ENCODE measurements at regions not wholly inside any gene's neighbourhood (a gene's known extent, or its start where the extent isn't known, plus 50 kb on each side); places are given as distances from the start of the nearest gene placed in this dataset.

GRCh38 chr15:98195796-98196195 lies 235.3 kb downstream of the ARRDC4 start:
- Histone ChIP-seq H3K4me3 (ENCODE audit: low read depth, low read length) (no peak overlapping the region), H3K27me3 (replicated peaks; ENCODE audit: control insufficient read depth, insufficient read depth, low read length) (no peaks in the 10 kb centered on the region), H3K9me3 (no peaks in the 10 kb centered on the region), H3K36me3 (ENCODE audit: control insufficient read depth, insufficient read depth, low read length) (no peaks in the 10 kb centered on the region), H3K4me1 (no peaks in the 10 kb centered on the region)
- no peaks in the 10 kb centered on the region for H3K9me3 Mint-ChIP-seq (ENCODE audit: unreplicated experiment)
- H3K27me3 Mint-ChIP-seq (ENCODE audit: insufficient read depth, unreplicated experiment), result peaks cover 14% of the 10 kb centered on the region
- no peak overlapping the region for H3K4me3 Mint-ChIP-seq (ENCODE audit: unreplicated experiment)
- H3K36me3 Mint-ChIP-seq (ENCODE audit: insufficient read depth, unreplicated experiment), result no peaks in the 10 kb centered on the region
- H3K27ac Mint-ChIP-seq (ENCODE audit: unreplicated experiment), result no peak overlapping the region
- no peak for DNase-seq
- no peak for TF ChIP-seq CTCF (IDR thresholded peaks at IDR 0.05; ENCODE audit: insufficient read depth in 1 of 2, low read depth in 1 of 2, low read length in 1 of 2, severe bottlenecking in 1 of 2, unreplicated experiment in 1 of 2)
- ChIA-PET POLR2A (no interaction called here), CTCF (no interaction called here)
- BruUV-seq (replicated peaks), result no TSS peak
- H3K4me1 Mint-ChIP-seq (ENCODE audit: low read depth, unreplicated experiment), result no peaks in the 10 kb centered on the region
- intact Hi-C loops (cut with micrococcal nuclease; ENCODE audit: unreplicated experiment), result no loop called here

- TF ChIP-seq CTCF (IDR thresholded peaks at IDR 0.05; ENCODE audit: insufficient read depth in 1 of 2, low read depth in 1 of 2, low read length in 1 of 2, severe bottlenecking in 1 of 2, unreplicated experiment in 1 of 2), result no peak
- ChIA-PET POLR2A (no interaction called here), CTCF (no interaction called here)
- Histone ChIP-seq H3K36me3 (ENCODE audit: control insufficient read depth, insufficient read depth, low read length) (no peaks in the 10 kb centered on the region), H3K4me3 (ENCODE audit: low read depth, low read length) (no peak overlapping the region), H3K27me3 (replicated peaks; ENCODE audit: control insufficient read depth, insufficient read depth, low read length) (no peaks in the 10 kb centered on the region), H3K9me3 (no peaks in the 10 kb centered on the region), H3K4me1 (no peaks in the 10 kb centered on the region)
- Mint-ChIP-seq H3K4me3 (ENCODE audit: unreplicated experiment) (no peak overlapping the region), H3K9me3 (ENCODE audit: unreplicated experiment) (no peaks in the 10 kb centered on the region), H3K27me3 (ENCODE audit: insufficient read depth, unreplicated experiment) (peaks cover 11% of the 10 kb centered on the region), H3K4me1 (ENCODE audit: low read depth, unreplicated experiment) (no peaks in the 10 kb centered on the region), H3K27ac (ENCODE audit: unreplicated experiment) (no peak overlapping the region), H3K36me3 (ENCODE audit: insufficient read depth, unreplicated experiment) (no peaks in the 10 kb centered on the region)
- no TSS peak for BruUV-seq (replicated peaks)
- no peak for DNase-seq
- intact Hi-C loops (cut with micrococcal nuclease; ENCODE audit: unreplicated experiment), result no loop called here
Observed at GRCh38 chr15:98196371-98196770, 235.9 kb downstream of the ARRDC4 start.

- H3K4me1 Mint-ChIP-seq (ENCODE audit: low read depth, unreplicated experiment), result no peaks in the 10 kb centered on the region
- no TSS peak for BruUV-seq (replicated peaks)
- H3K4me3 Mint-ChIP-seq (ENCODE audit: unreplicated experiment), result no peak overlapping the region
- no peak for TF ChIP-seq CTCF (IDR thresholded peaks at IDR 0.05; ENCODE audit: insufficient read depth in 1 of 2, low read depth in 1 of 2, low read length in 1 of 2, severe bottlenecking in 1 of 2, unreplicated experiment in 1 of 2)
- Histone ChIP-seq H3K36me3 (ENCODE audit: control insufficient read depth, insufficient read depth, low read length) (no peaks in the 10 kb centered on the region), H3K4me1 (no peaks in the 10 kb centered on the region), H3K9me3 (no peaks in the 10 kb centered on the region), H3K4me3 (ENCODE audit: low read depth, low read length) (no peak overlapping the region), H3K27me3 (replicated peaks; ENCODE audit: control insufficient read depth, insufficient read depth, low read length) (no peaks in the 10 kb centered on the region)
- no peaks in the 10 kb centered on the region for H3K36me3 Mint-ChIP-seq (ENCODE audit: insufficient read depth, unreplicated experiment)
- no peak for DNase-seq
- intact Hi-C loops (cut with micrococcal nuclease; ENCODE audit: unreplicated experiment), result no loop called here
- no peak overlapping the region for H3K27ac Mint-ChIP-seq (ENCODE audit: unreplicated experiment)
- peaks cover 16% of the 10 kb centered on the region for H3K27me3 Mint-ChIP-seq (ENCODE audit: insufficient read depth, unreplicated experiment)
- POLR2A ChIA-PET, result no interaction called here
- CTCF ChIA-PET, result interaction anchor here (0.7 kb wide), 1 partner anchor 24 kb away, joined by 3 read pairs; no protein-coding TSS in a partner anchor
- no peaks in the 10 kb centered on the region for H3K9me3 Mint-ChIP-seq (ENCODE audit: unreplicated experiment)
Observed at GRCh38 chr15:98202256-98202655, 241.8 kb downstream of the ARRDC4 start.

Measured in Caco-2 (cell line).